ENCODE measurements at regions not wholly inside any gene's neighbourhood (a gene's known extent, or its start where the extent isn't known, plus 50 kb on each side); places are given as distances from the start of the nearest gene placed in this dataset.

GRCh38 chr9:16352251-16352650 is 518.2 kb downstream of the BNC2 start:
- no peak for TF ChIP-seq CTCF (IDR thresholded peaks at IDR 0.05)
- no peak overlapping the region for H3K9ac ChIP-seq (ENCODE audit: low read depth in 2 of 2, low read length in 2 of 2)
- H3K4me1 ChIP-seq = no peaks in the 10 kb centered on the region
- no peaks in the 10 kb centered on the region for H3K36me3 ChIP-seq
- H3K27ac ChIP-seq = no peak overlapping the region
- intact Hi-C loops (cut with DNase I) = no loop called here
- no peaks in the 10 kb centered on the region for H3K27me3 ChIP-seq
- no peak overlapping the region for H3K4me3 ChIP-seq
- no peaks in the 10 kb centered on the region for H3K9me3 ChIP-seq
- DNase-seq = no peak

GRCh38 chr9:16352791-16353401 is 517.6 kb downstream of the BNC2 start:
- Histone ChIP-seq H3K27ac (no peak overlapping the region), H3K4me1 (no peaks in the 10 kb centered on the region), H3K9me3 (no peaks in the 10 kb centered on the region), H3K27me3 (no peaks in the 10 kb centered on the region), H3K4me3 (no peak overlapping the region), H3K36me3 (no peaks in the 10 kb centered on the region), H3K9ac (ENCODE audit: low read depth in 2 of 2, low read length in 2 of 2) (no peak overlapping the region)
- intact Hi-C loops (cut with DNase I) = no loop called here
- DNase-seq = no peak
- TF ChIP-seq CTCF (IDR thresholded peaks at IDR 0.05) = no peak

- Histone ChIP-seq H3K4me1 (no peaks in the 10 kb centered on the region), H3K27ac (no peak overlapping the region), H3K36me3 (no peaks in the 10 kb centered on the region), H3K9ac (ENCODE audit: low read depth in 2 of 2, low read length in 2 of 2) (no peak overlapping the region), H3K27me3 (no peaks in the 10 kb centered on the region), H3K9me3 (no peaks in the 10 kb centered on the region), H3K4me3 (no peak overlapping the region)
- intact Hi-C loops (cut with DNase I) = no loop called here
- DNase-seq = no peak
- no peak for TF ChIP-seq CTCF (IDR thresholded peaks at IDR 0.05)
These were observed 514.2 kb downstream of the BNC2 start for GRCh38 chr9:16356196-16356765.

GRCh38 chr9:16357828-16358227 is 512.6 kb downstream of the BNC2 start:
- Histone ChIP-seq H3K9ac (ENCODE audit: low read depth in 2 of 2, low read length in 2 of 2) (no peak overlapping the region), H3K9me3 (no peaks in the 10 kb centered on the region), H3K36me3 (no peaks in the 10 kb centered on the region), H3K4me3 (no peak overlapping the region), H3K4me1 (no peaks in the 10 kb centered on the region), H3K27ac (no peak overlapping the region), H3K27me3 (no peaks in the 10 kb centered on the region)
- intact Hi-C loops (cut with DNase I) = no loop called here
- no peak for TF ChIP-seq CTCF (IDR thresholded peaks at IDR 0.05)
- DNase-seq = no peak

- no peak overlapping the region for H3K4me3 ChIP-seq
- no peaks in the 10 kb centered on the region for H3K27me3 ChIP-seq
- no peaks in the 10 kb centered on the region for H3K9me3 ChIP-seq
- H3K4me1 ChIP-seq = no peaks in the 10 kb centered on the region
- H3K9ac ChIP-seq (ENCODE audit: low read depth in 2 of 2, low read length in 2 of 2) = no peak overlapping the region
- no peak for DNase-seq
- intact Hi-C loops (cut with DNase I) = no loop called here
- no peak for TF ChIP-seq CTCF (IDR thresholded peaks at IDR 0.05)
- no peak overlapping the region for H3K27ac ChIP-seq
- H3K36me3 ChIP-seq = no peaks in the 10 kb centered on the region
These were observed 511.7 kb downstream of the BNC2 start for GRCh38 chr9:16358751-16359150.
